Ovary (tissue), 3 donors: ENCODE measurements at regions not wholly inside any gene's neighbourhood (a gene's known extent, or its start where the extent isn't known, plus 50 kb on each side); places are given as distances from the start of the nearest gene placed in this dataset.

Source experiments
- CTCF ChIP-seq, 3 donors: fragments of 450-650 bp in 2 of 3; fragments of 200-600 bp in 1 of 3; IDR thresholded peaks; one replicate each; pipeline versions ENCODE4 v1.5.1 to v1.8.0; 2016 to 2022; ENCODE audit warnings: antibody characterized with exemption in 3 of 3, mild to moderate bottlenecking in 1 of 3
- EP300 ChIP-seq: sonication (generic); formaldehyde crosslinking; IDR thresholded peaks from one replicate; pipeline ENCODE4 v1.6.1; 2017; ENCODE audit warnings: antibody characterized with exemption
- POLR2A ChIP-seq: fragments of 450-650 bp; IDR thresholded peaks from one replicate; pipeline ENCODE4 v1.6.1; 2017; ENCODE audit warnings: antibody characterized with exemption, mild to moderate bottlenecking, moderate library complexity
- donor health status: DM: no; HTN: no; CAD: no.

- TF ChIP-seq CTCF (IDR thresholded peaks at IDR 0.05) = no peak
- TF ChIP-seq POLR2A = no peak
- no peak for TF ChIP-seq EP300
Measured at GRCh38 chr14:28059254-28059653, 707.3 kb upstream of the FOXG1 start.
